Activated T-cell treated with anti-CD3 and anti-CD28 coated beads, Interleukin-2, amount 50 U/mL, for 4 hours (primary cell): ENCODE measurements at regions not wholly inside any gene's neighbourhood (a gene's known extent, or its start where the extent isn't known, plus 50 kb on each side); places are given as distances from the start of the nearest gene placed in this dataset.
"Not testable (repeated sequence)": the region's sequence is repeated elsewhere in the genome, so short reads cannot be mapped to it uniquely, and the experiment has no call there.

ENCODE experiments used
- ATAC-seq, 2 donors: fragments of 200-7000 bp; cut with Tn5 transposase; one replicate each; pipeline ENCODE4 v1.10.0; 2021
- DNase-seq: peaks from one replicate; pipeline ENCODE4 v3.0.0-alpha.2; 2020
- H3K27me3 Mint-ChIP-seq: one replicate; pipeline ENCODE4 v1.8.0; 2021; ENCODE audit warnings: low read depth, mixed read lengths
- H3K36me3 Mint-ChIP-seq: one replicate; pipeline ENCODE4 v1.8.0; 2022; ENCODE audit warnings: mixed read lengths; ENCODE audit not compliant: insufficient read depth
- H3K4me1 Mint-ChIP-seq: one replicate; pipeline ENCODE4 v1.8.0; 2021; ENCODE audit warnings: low read depth, mixed read lengths
- H3K4me3 Mint-ChIP-seq: one replicate; pipeline ENCODE4 v1.8.0; 2021; ENCODE audit warnings: mild to moderate bottlenecking, moderate library complexity, mixed read lengths
- H3K9me3 Mint-ChIP-seq: one replicate; pipeline ENCODE4 v1.8.0; 2021; ENCODE audit warnings: mixed read lengths

DNA sequence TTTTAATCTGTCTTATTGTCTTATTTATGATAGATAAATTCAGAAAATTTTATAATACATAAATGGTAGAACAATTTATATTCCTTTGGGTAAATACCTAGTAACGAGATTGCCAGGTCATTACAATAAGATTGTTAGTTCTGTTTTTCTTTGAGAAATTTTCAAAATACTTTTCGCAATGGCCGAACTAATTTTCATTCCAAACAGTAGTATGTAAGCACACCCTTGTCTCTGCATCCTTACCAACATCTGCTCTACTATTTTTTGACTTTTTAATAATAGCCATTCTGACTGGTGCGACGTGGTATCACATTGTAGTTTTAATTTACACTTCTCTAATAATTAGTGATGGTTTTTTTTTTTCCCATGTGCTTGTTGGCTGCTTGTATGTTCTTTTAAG lies 351.4 kb upstream of the LUZP2 start:
- Mint-ChIP-seq H3K4me3 (no peak overlapping the region), H3K9me3 (peaks cover 4% of the 10 kb centered on the region), H3K27me3 (no peaks in the 10 kb centered on the region), H3K36me3 (no peaks in the 10 kb centered on the region), H3K4me1 (no peaks in the 10 kb centered on the region)
- DNase-seq (no peak), ATAC-seq (no peak)

DNA sequence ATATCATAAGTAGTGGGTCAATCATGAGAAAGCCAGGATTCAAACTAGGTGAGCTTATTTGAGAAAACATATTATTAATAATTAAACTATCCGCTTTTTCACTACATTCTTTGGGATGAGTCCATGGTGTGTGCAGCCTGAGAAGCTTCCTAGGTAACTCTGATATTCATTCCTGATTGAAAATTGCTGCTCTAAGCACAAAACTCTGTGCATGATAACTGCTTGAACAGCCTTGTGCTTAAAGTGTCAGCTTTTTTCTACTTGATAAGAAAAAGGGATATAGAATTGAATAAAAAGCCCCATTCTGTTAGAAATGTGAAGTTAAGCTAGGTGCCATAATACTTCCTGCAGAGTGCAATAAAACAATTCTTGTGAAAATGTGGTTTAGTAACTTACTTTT lies 343.5 kb upstream of the LUZP2 start:
- no peaks in the 10 kb centered on the region for H3K36me3 Mint-ChIP-seq
- H3K4me1 Mint-ChIP-seq = no peaks in the 10 kb centered on the region
- H3K9me3 Mint-ChIP-seq = peaks cover 8% of the 10 kb centered on the region
- no peak for ATAC-seq
- no peaks in the 10 kb centered on the region for H3K27me3 Mint-ChIP-seq
- H3K4me3 Mint-ChIP-seq = no peak overlapping the region
- no peak for DNase-seq

DNA sequence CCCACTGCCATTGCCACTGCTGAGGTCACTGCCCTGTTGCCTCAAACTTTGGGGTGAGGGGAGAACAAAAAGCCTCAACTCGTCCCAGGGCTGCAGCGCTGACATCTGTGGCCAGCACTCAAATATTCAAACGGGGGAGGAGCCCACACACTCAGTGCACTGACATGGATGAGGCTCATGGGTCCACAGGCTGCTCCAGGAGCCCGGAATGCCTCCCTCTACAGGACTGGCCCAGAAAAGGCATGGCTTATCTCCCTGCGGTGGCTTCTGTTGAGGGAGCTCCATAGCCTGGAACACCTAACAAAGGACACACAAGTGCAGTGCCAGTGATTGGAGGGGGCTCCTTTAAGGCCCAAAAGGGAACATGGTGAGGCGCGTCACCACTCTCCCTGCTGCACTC lies 341.1 kb upstream of the LUZP2 start:
- Mint-ChIP-seq H3K9me3 (peaks cover 4% of the 10 kb centered on the region), H3K36me3 (no peaks in the 10 kb centered on the region), H3K4me1 (no peaks in the 10 kb centered on the region), H3K4me3 (no peak overlapping the region), H3K27me3 (no peaks in the 10 kb centered on the region)
- no peak for DNase-seq
- no peak for ATAC-seq

DNA sequence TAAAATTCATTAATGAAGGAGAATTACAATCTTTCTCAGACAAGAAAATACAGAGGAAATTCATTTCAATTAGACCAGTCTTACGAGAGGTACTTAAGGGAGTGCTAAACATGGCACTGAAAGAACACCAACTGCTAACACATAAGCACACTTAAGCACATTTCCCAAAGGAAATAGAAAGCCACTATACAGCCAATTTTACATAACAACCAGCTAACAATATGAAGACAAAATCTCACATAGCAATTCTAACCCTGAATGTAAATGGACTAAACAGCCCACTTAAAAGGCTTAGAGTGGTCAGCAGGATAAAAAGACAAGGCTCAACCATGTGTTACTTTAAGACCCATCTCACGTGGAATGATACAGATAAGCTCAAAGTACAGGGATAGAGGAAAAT lies 339.5 kb upstream of the LUZP2 start:
- no peak overlapping the region for H3K4me3 Mint-ChIP-seq
- H3K27me3 Mint-ChIP-seq = no peaks in the 10 kb centered on the region
- no peak for ATAC-seq
- peaks cover 9% of the 10 kb centered on the region for H3K9me3 Mint-ChIP-seq
- no peaks in the 10 kb centered on the region for H3K36me3 Mint-ChIP-seq
- no peak for DNase-seq
- H3K4me1 Mint-ChIP-seq = no peaks in the 10 kb centered on the region

DNA sequence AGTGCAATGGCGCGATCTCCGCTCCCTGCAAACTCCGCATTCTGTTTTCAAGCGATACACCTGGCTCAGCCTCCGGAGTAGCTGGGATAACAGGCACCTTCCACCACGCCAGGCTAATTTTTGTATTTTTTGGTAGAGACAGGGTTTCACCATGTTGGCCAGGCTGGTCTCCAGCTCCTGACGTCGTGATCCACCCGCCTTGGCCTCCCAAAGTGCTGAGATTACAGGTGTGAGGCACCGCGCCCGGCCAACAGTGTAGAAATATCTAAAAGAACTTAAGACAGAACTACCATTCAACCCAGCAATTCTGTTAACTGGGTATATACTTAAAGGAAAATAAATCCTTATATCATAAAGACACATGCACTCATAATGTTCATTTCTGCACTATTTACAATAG lies 335.3 kb upstream of the LUZP2 start:
- peaks cover 11% of the 10 kb centered on the region for H3K9me3 Mint-ChIP-seq
- H3K27me3 Mint-ChIP-seq = no peaks in the 10 kb centered on the region
- H3K4me3 Mint-ChIP-seq = no peak overlapping the region
- no peak for DNase-seq
- no peak for ATAC-seq
- no peaks in the 10 kb centered on the region for H3K36me3 Mint-ChIP-seq
- no peaks in the 10 kb centered on the region for H3K4me1 Mint-ChIP-seq

DNA sequence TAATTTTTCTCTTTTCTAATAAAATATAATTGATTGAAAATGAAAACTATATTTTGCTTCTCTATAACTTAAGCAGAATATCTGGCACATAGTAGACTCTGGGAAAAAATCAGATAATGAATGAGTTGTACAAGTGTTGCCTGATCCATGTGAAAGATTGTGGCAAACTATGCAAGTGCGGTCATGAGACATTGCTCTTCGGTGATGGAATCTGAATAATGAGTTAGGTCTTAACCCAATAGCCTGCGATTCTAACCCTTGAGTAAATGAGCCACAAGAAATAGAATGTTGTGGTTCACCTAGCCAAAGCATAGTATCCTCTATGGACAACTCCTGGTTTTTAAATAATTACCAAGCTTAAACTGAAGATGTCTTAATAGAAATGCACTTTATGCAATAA lies 333.7 kb upstream of the LUZP2 start:
- DNase-seq (no peak), ATAC-seq (no peak)
- H3K4me1 Mint-ChIP-seq = no peaks in the 10 kb centered on the region
- H3K27me3 Mint-ChIP-seq = no peaks in the 10 kb centered on the region
- no peak overlapping the region for H3K4me3 Mint-ChIP-seq
- H3K9me3 Mint-ChIP-seq = peaks cover 11% of the 10 kb centered on the region
- H3K36me3 Mint-ChIP-seq = no peaks in the 10 kb centered on the region

DNA sequence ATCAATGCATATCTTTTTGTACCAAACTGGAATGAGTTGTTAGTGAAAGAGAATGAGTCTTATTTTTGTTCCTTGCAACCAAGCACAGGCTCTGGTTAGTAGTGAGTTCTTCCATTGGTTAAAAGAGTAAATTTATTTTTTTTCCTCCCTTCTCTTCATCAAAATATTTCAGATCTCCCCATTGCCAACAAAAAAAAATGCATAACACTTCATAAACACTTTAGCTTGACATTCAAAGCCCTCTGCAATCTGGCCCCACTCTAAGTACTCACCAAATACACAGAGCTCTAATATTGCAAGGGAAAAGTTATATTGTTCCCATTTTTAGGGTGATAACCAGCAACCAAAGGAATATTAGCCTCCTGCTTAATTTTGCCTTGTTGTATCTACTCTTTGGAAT lies 333.0 kb upstream of the LUZP2 start:
- Mint-ChIP-seq H3K9me3 (peaks cover 11% of the 10 kb centered on the region), H3K4me1 (no peaks in the 10 kb centered on the region), H3K4me3 (no peak overlapping the region), H3K27me3 (no peaks in the 10 kb centered on the region), H3K36me3 (no peaks in the 10 kb centered on the region)
- DNase-seq (no peak), ATAC-seq (no peak)

DNA sequence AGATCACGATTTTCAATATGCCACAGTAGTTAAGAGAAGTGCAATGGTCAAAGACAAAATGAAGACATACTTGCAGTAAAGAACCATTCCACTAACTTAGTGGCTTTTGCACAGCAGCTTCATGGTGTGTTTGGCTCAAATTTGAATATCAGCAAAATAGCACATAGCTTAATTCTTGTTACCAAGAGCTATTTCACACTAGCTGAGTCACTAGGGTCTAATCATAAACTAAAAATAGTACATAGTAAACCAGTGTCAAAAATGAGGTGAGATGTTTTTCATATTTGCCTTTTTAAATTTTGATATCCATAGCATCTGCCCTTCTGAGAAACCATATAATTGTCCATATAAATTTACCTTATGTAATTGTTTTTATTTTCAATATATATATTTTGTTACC lies 325.0 kb upstream of the LUZP2 start:
- Mint-ChIP-seq H3K9me3 (peaks cover 7% of the 10 kb centered on the region), H3K27me3 (no peaks in the 10 kb centered on the region), H3K4me3 (no peak overlapping the region), H3K36me3 (no peaks in the 10 kb centered on the region), H3K4me1 (no peaks in the 10 kb centered on the region)
- ATAC-seq (no peak), DNase-seq (no peak)

DNA sequence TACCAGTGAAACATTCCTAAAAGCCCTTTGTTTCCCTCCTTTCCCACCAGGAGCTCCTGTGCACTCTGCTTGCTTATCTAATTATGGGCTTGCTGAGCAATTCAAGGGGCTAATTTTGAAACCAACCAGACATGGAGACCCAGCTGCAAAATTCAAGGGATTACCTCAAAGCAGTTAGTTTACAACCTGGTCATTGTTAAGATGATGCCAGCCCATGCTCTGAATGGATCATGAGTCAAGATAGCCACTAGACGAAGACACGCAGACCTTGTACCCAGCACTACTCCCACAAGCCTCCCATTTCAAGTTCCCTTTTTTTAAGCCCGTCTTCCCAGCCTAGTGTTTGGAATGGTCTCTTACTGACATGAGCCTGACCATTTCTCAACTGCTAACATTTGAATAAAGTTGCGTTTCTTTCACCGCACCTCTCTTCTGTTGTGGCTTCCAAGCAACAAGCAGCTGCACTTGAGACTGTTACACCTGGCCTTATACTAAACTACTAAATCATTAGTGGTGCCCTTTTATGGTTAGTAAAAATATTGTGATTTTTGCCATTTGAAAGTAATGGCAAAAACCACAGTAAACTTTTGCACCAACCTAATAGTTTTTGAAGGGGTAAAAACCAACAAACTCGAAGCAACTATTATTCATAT lies 315.3 kb upstream of the LUZP2 start:
- H3K4me1 Mint-ChIP-seq = no peaks in the 10 kb centered on the region
- H3K4me3 Mint-ChIP-seq = no peak overlapping the region
- ATAC-seq = no peak
- no peaks in the 10 kb centered on the region for H3K36me3 Mint-ChIP-seq
- no peak for DNase-seq
- no peaks in the 10 kb centered on the region for H3K27me3 Mint-ChIP-seq
- H3K9me3 Mint-ChIP-seq = no peaks in the 10 kb centered on the region

DNA sequence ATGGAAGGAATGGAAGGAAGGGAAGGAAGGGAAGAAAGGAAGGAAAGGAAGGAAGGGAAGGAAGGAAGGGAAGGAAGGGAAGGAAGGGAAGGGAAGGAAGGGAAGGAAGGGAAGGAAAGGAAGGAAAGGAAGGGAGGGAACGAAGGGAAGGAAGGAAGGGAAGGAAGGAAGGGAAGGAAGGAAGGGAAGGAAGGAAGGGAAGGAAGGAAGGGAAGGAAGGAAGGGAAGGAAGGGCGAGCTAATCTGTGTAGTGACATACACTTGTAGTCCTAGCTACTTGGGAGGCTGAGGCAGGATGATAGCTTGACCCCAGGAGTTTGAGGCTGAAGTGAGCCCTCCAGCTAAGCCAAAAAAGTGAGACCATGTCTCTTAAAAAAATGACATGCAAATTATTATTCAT lies 311.3 kb upstream of the LUZP2 start:
- not testable (repeated sequence) for ATAC-seq, DNase-seq, H3K36me3 Mint-ChIP-seq, H3K4me1 Mint-ChIP-seq, H3K27me3 Mint-ChIP-seq, H3K4me3 Mint-ChIP-seq, H3K9me3 Mint-ChIP-seq

DNA sequence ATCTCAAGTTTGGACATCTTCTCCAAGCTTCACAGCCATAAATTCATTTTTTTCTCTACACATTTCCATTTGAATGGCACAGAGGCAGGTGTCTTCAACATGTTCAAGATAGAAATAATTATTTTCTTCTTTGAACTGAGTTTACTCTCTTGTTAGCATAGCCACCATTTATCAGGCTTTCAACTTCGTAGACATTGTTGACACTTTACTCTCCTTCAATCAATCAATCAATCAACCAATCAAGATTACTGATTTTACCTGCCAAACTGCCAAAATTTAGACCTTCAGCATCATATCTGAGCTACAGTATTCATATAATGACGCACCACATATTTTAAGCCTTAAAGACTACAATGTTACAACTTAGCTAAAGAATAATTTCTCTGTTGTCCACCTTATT lies 300.1 kb upstream of the LUZP2 start:
- no peak for ATAC-seq
- Mint-ChIP-seq H3K4me1 (no peaks in the 10 kb centered on the region), H3K36me3 (no peaks in the 10 kb centered on the region), H3K9me3 (peaks cover 12% of the 10 kb centered on the region), H3K4me3 (no peak overlapping the region), H3K27me3 (no peaks in the 10 kb centered on the region)
- no peak for DNase-seq

DNA sequence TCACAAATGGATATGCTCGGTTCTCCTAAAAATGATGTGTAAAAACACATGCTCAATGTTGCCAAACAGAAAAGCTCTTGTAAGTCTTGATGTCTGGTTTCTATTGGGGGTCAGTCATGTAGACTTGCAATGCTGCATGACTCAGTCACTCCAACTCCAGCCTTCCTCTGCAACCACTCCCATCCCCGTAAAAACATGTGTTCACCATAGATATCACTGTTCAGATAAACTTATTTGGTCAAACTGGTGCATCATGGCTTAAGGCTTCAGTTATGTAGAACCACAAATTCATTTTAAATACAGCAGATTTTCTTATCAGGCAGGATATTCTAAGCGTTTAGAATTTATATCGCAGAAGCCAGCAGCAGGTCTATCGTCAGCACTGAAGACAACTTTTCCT lies 298.4 kb upstream of the LUZP2 start:
- Mint-ChIP-seq H3K9me3 (peaks cover 12% of the 10 kb centered on the region), H3K4me3 (no peak overlapping the region), H3K36me3 (no peaks in the 10 kb centered on the region), H3K27me3 (no peaks in the 10 kb centered on the region), H3K4me1 (no peaks in the 10 kb centered on the region)
- ATAC-seq (no peak), DNase-seq (no peak)

DNA sequence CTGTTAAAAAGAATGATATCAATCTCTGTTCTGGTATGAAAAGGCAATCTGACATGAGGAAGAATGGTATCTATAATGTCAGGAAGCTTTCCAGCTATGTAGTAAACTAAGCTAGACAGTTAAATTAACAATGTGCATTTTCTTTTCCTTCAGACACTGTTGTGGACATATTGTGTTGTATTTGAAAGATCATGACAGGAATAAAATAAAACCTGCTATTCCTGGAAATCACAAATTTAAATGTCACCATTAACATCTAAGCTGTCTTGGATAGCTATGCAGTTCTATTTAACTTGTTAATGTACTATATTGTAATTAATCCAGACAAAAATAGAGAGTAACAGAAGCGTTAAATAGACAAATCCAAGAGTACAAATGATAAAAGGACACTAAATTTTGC lies 297.4 kb upstream of the LUZP2 start:
- peaks cover 12% of the 10 kb centered on the region for H3K9me3 Mint-ChIP-seq
- no peaks in the 10 kb centered on the region for H3K4me1 Mint-ChIP-seq
- H3K4me3 Mint-ChIP-seq = no peak overlapping the region
- no peaks in the 10 kb centered on the region for H3K36me3 Mint-ChIP-seq
- ATAC-seq (no peak), DNase-seq (no peak)
- no peaks in the 10 kb centered on the region for H3K27me3 Mint-ChIP-seq

DNA sequence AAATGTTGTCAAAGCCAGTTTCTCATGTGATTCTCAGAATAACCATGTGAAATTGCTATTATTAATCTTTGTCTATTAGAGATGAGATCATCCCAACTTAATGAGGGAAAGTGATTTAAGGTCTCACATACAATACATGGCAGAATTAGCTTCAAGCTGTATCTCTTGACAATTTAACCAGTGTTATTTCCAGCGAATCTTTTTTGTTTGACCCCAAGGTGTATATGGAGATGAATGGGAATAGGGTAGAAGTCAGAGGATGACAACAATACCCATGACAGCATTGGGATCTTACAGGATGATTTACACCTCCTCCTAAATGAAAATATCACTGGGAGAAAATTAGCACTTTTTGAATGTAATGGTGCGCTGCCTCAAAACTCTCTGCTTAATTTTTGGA lies 290.8 kb upstream of the LUZP2 start:
- ATAC-seq (no peak), DNase-seq (no peak)
- Mint-ChIP-seq H3K27me3 (no peaks in the 10 kb centered on the region), H3K4me1 (no peaks in the 10 kb centered on the region), H3K9me3 (peaks cover 13% of the 10 kb centered on the region), H3K36me3 (no peaks in the 10 kb centered on the region), H3K4me3 (no peak overlapping the region)

DNA sequence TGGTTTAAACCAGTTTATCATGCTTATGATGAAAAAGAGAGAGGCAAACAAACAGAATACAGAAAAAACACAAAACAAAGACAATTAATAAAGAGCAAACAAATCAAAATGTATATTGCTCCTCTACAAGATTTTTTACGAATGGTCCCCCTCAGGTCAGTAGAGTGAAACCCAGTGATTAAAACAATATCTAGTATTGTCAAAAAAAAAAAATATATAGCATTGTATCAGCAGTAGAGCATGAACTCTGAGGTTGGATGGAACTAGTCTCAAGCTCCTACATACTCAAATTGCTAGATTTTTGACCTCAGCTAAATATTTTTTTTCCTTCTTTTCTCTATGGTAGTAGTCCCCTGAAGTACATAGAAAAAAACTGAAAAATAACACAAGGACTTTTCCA lies 290.3 kb upstream of the LUZP2 start:
- H3K36me3 Mint-ChIP-seq = no peaks in the 10 kb centered on the region
- no peaks in the 10 kb centered on the region for H3K27me3 Mint-ChIP-seq
- no peak for ATAC-seq
- DNase-seq = no peak
- no peak overlapping the region for H3K4me3 Mint-ChIP-seq
- peaks cover 16% of the 10 kb centered on the region for H3K9me3 Mint-ChIP-seq
- no peaks in the 10 kb centered on the region for H3K4me1 Mint-ChIP-seq

DNA sequence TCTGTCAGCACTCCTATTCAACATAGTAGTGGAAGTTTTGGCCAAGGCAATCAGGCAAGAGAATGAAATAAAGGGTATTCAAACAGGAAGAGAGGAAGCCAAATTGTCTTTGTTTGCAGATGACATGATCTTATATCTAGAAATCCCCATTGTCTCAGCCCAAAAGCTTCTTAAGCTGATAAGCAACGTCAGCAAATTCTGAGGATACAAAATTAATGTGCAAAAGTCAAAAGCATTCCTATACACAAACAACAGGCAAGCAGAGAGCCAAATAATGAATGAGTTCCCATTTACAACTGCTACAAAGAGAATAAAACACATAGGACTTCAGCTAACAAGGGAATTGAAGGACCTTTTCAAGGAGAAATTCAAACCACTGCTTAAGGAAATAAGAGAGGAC lies 280.4 kb upstream of the LUZP2 start:
- Mint-ChIP-seq H3K27me3 (no peaks in the 10 kb centered on the region), H3K4me3 (no peak overlapping the region)

More for the DNA sequence above, 280.4 kb upstream of the LUZP2 start:
- Mint-ChIP-seq H3K36me3 (no peaks in the 10 kb centered on the region), H3K9me3 (peaks cover 11% of the 10 kb centered on the region), H3K4me1 (no peaks in the 10 kb centered on the region)
- no peak for ATAC-seq
- DNase-seq = no peak
